Neural crest cell (in vitro differentiated cells): ENCODE measurements at regions not wholly inside any gene's neighbourhood (a gene's known extent, or its start where the extent isn't known, plus 50 kb on each side); places are given as distances from the start of the nearest gene placed in this dataset.

Source experiments
- DNase-seq: peaks from one replicate; pipeline ENCODE4 v3.0.0; 2021; ENCODE audit warnings: low read depth, mixed read lengths, low spot score
- H3K27ac Mint-ChIP-seq: one replicate; pipeline ENCODE4 v1.8.0; 2021; ENCODE audit warnings: mild to moderate bottlenecking, mixed read lengths; ENCODE audit not compliant: unreplicated experiment
- H3K27me3 Mint-ChIP-seq: 2 replicates; pipeline ENCODE4 v1.8.0; 2021; ENCODE audit warnings: low read depth, mild to moderate bottlenecking, mixed read lengths
- H3K36me3 Mint-ChIP-seq: 2 replicates; pipeline ENCODE4 v1.8.0; 2021; ENCODE audit warnings: low read depth, mild to moderate bottlenecking, mixed read lengths
- H3K4me1 Mint-ChIP-seq: 2 replicates; pipeline ENCODE4 v1.8.0; 2021; ENCODE audit warnings: mixed read lengths
- H3K4me3 Mint-ChIP-seq: one replicate; pipeline ENCODE4 v1.8.0; 2021; ENCODE audit warnings: mild to moderate bottlenecking, mixed read lengths
- H3K9me3 Mint-ChIP-seq: 2 replicates; pipeline ENCODE4 v1.8.0; 2021; ENCODE audit warnings: mixed read lengths
- CTCF ChIP-seq: fragments of 200-600 bp; sonication (generic); conservative IDR thresholded peaks from 2 replicates; pipeline ENCODE4 v1.5.0; 2021; ENCODE audit warnings: antibody characterized with exemption, mild to moderate bottlenecking

- no peak for TF ChIP-seq CTCF
- H3K9me3 Mint-ChIP-seq = no peaks in the 10 kb centered on the region
- no peak overlapping the region for H3K27ac Mint-ChIP-seq
- H3K27me3 Mint-ChIP-seq = no peaks in the 10 kb centered on the region
- H3K4me3 Mint-ChIP-seq = no peak overlapping the region
- no peaks in the 10 kb centered on the region for H3K36me3 Mint-ChIP-seq
- H3K4me1 Mint-ChIP-seq = no peaks in the 10 kb centered on the region
- no peak for DNase-seq
Measured at GRCh38 chr18:73549236-73549635, 598.4 kb downstream of the FBXO15 start.

DNA sequence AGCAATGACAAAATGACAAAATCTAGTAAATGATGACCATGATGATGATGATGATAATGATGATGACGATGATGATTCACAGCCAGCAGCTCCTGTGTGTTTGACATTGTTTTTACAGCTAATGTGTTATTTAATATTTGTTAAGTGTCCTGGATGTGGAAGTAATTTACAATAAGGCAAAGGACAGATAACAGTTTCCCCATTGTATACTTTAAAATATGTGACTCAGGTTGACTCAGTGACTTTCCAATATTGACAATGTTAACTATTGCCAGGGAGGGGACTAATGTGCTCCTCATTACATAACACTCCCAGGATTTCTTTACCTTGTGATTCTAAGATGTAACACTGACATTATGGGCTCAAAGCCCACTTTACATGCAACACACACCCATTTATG is 602.2 kb downstream of the FBXO15 start:
- Mint-ChIP-seq H3K4me3 (no peak overlapping the region), H3K4me1 (no peaks in the 10 kb centered on the region), H3K27ac (no peak overlapping the region), H3K36me3 (no peaks in the 10 kb centered on the region), H3K9me3 (no peaks in the 10 kb centered on the region), H3K27me3 (no peaks in the 10 kb centered on the region)
- TF ChIP-seq CTCF = no peak
- no peak for DNase-seq

GRCh38 chr18:73544617-73545016 is 603.0 kb downstream of the FBXO15 start:
- Mint-ChIP-seq H3K4me1 (no peaks in the 10 kb centered on the region), H3K27ac (no peak overlapping the region), H3K36me3 (no peaks in the 10 kb centered on the region), H3K9me3 (no peaks in the 10 kb centered on the region), H3K27me3 (no peaks in the 10 kb centered on the region), H3K4me3 (no peak overlapping the region)
- TF ChIP-seq CTCF = no peak
- no peak for DNase-seq

GRCh38 chr18:73544032-73544431 is 603.6 kb downstream of the FBXO15 start:
- Mint-ChIP-seq H3K9me3 (no peaks in the 10 kb centered on the region), H3K4me3 (no peak overlapping the region), H3K27me3 (no peaks in the 10 kb centered on the region), H3K27ac (no peak overlapping the region), H3K36me3 (no peaks in the 10 kb centered on the region), H3K4me1 (no peaks in the 10 kb centered on the region)
- TF ChIP-seq CTCF = no peak
- no peak for DNase-seq

DNA sequence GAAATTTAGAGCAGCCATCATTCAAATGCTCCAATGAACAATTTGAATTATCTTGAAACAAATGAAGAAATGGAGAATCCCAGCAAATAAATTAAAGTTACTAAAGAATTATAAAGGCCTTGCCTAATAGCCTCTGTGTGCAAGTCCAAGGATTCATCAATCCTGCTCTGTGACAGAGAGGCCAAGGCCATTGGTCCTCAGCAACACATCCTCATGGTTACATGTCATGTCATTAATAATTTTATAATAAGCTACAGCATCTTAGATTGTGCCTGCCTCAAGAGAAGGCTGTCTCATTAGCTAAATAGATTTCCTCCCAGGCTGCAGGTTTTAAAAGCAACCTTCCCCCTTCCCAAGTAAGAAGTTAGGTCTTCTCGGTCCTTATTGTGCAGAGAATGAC is 611.6 kb downstream of the FBXO15 start:
- Mint-ChIP-seq H3K36me3 (no peaks in the 10 kb centered on the region), H3K27ac (no peak overlapping the region), H3K4me1 (no peaks in the 10 kb centered on the region), H3K9me3 (no peaks in the 10 kb centered on the region), H3K4me3 (no peak overlapping the region), H3K27me3 (no peaks in the 10 kb centered on the region)
- no peak for TF ChIP-seq CTCF
- no peak for DNase-seq

- H3K4me3 Mint-ChIP-seq = no peak overlapping the region
- no peaks in the 10 kb centered on the region for H3K36me3 Mint-ChIP-seq
- no peak for TF ChIP-seq CTCF
- no peak for DNase-seq
- no peaks in the 10 kb centered on the region for H3K27me3 Mint-ChIP-seq
- no peaks in the 10 kb centered on the region for H3K4me1 Mint-ChIP-seq
- H3K9me3 Mint-ChIP-seq = peaks cover 6% of the 10 kb centered on the region
- no peak overlapping the region for H3K27ac Mint-ChIP-seq
Measured at GRCh38 chr18:73535189-73535588, 612.4 kb downstream of the FBXO15 start.
